Transverse colon (tissue), 3 donors: ENCODE measurements at regions not wholly inside any gene's neighbourhood (a gene's known extent, or its start where the extent isn't known, plus 50 kb on each side); places are given as distances from the start of the nearest gene placed in this dataset.

Source experiments
- POLR2A ChIP-seq: fragments of 450-650 bp; IDR thresholded peaks from one replicate; pipeline ENCODE4 v1.6.1; 2016; ENCODE audit warnings: antibody characterized with exemption, mild to moderate bottlenecking, moderate library complexity
- TF ChIP-seq, protein P1 (sequence below), 5 experiments: fragments of 200-600 bp in 3 of 5; fragments of 450-650 bp in 2 of 5; sonication (generic) in 3 of 5; IDR thresholded peaks; 1 replicate in 2 of 5; 2 replicates in 3 of 5; pipeline ENCODE4 v1.5.1; 2016 to 2017; ENCODE audit warnings: antibody characterized with exemption in 5 of 5, inconsistent platforms in 3 of 5, mild to moderate bottlenecking in 2 of 5, moderate library complexity in 1 of 5

GRCh38 chr1:232355162-232356006, 274.5 kb downstream of the SIPA1L2 start:
- TF ChIP-seq, protein P1, sequence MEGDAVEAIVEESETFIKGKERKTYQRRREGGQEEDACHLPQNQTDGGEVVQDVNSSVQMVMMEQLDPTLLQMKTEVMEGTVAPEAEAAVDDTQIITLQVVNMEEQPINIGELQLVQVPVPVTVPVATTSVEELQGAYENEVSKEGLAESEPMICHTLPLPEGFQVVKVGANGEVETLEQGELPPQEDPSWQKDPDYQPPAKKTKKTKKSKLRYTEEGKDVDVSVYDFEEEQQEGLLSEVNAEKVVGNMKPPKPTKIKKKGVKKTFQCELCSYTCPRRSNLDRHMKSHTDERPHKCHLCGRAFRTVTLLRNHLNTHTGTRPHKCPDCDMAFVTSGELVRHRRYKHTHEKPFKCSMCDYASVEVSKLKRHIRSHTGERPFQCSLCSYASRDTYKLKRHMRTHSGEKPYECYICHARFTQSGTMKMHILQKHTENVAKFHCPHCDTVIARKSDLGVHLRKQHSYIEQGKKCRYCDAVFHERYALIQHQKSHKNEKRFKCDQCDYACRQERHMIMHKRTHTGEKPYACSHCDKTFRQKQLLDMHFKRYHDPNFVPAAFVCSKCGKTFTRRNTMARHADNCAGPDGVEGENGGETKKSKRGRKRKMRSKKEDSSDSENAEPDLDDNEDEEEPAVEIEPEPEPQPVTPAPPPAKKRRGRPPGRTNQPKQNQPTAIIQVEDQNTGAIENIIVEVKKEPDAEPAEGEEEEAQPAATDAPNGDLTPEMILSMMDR (IDR thresholded peaks at IDR 0.05), result no peak
- no peak for TF ChIP-seq POLR2A
